CD8-positive, alpha-beta memory T cell (primary cell): ENCODE measurements at regions not wholly inside any gene's neighbourhood (a gene's known extent, or its start where the extent isn't known, plus 50 kb on each side); places are given as distances from the start of the nearest gene placed in this dataset.

ENCODE experiments used
- CTCF ChIA-PET: fragments of 350-600 bp; sonication (Branson Sonifier 250); formaldehyde crosslinking; loops from one replicate; lab custom pipeline; 2021; ENCODE audit warnings: antibody characterized with exemption; lab: Charles Lee
- POLR2A ChIA-PET: fragments of 350-600 bp; sonication (Branson Sonifier 250); formaldehyde crosslinking; loops from one replicate; lab custom pipeline; 2021; ENCODE audit warnings: antibody characterized with exemption; lab: Charles Lee
- DNase-seq, 5 donors: peaks; one replicate each; pipeline versions ENCODE4 v3.0.0 to v3.0.0-alpha.2; 2020 to 2022; ENCODE audit warnings: mixed read lengths in 1 of 5
- H3K27ac ChIP-seq: one replicate; pipeline ENCODE4 v1.7.0; 2013; ENCODE audit warnings: low read depth, mild to moderate bottlenecking, low read length, moderate library complexity
- H3K27me3 ChIP-seq: 2 replicates; pipeline ENCODE4 v1.7.0; 2013; ENCODE audit warnings: low read length, mild to moderate bottlenecking; ENCODE audit not compliant: insufficient read depth, poor library complexity, severe bottlenecking
- H3K36me3 ChIP-seq: 2 replicates; pipeline ENCODE4 v1.7.0; 2013; ENCODE audit warnings: mild to moderate bottlenecking, low read length, moderate library complexity; ENCODE audit not compliant: insufficient read depth
- H3K4me1 ChIP-seq: 2 replicates; pipeline ENCODE4 v1.7.0; 2013; ENCODE audit warnings: mild to moderate bottlenecking, low read length, moderate library complexity; ENCODE audit not compliant: insufficient read depth
- H3K4me3 ChIP-seq: 2 replicates; pipeline ENCODE4 v1.7.0; 2013; ENCODE audit warnings: mild to moderate bottlenecking, low read length
- H3K9me3 ChIP-seq: 2 replicates; pipeline ENCODE4 v1.7.0; 2013; ENCODE audit warnings: mild to moderate bottlenecking, low read length
- H3K27ac Mint-ChIP-seq, 8 donors: one replicate each; pipeline ENCODE4 v1.8.0; 2020 to 2021; ENCODE audit warnings: mixed read lengths in 8 of 8, mild to moderate bottlenecking in 6 of 8, inconsistent platforms in 3 of 8, moderate library complexity in 3 of 8
- H3K27me3 Mint-ChIP-seq, 2 donors: one replicate each; pipeline ENCODE4 v1.8.0; 2020 to 2021; ENCODE audit warnings: mixed read lengths in 2 of 2, mild to moderate bottlenecking in 1 of 2, moderate library complexity in 1 of 2
- H3K36me3 Mint-ChIP-seq, 3 donors: one replicate each; pipeline ENCODE4 v1.8.0; 2020 to 2021; ENCODE audit warnings: mixed read lengths in 3 of 3, inconsistent platforms in 1 of 3, mild to moderate bottlenecking in 1 of 3
- H3K4me1 Mint-ChIP-seq, 3 donors: one replicate each; pipeline ENCODE4 v1.8.0; 2020 to 2021; ENCODE audit warnings: mixed read lengths in 3 of 3, inconsistent platforms in 1 of 3, mild to moderate bottlenecking in 1 of 3
- H3K4me3 Mint-ChIP-seq, 7 donors: one replicate each; pipeline ENCODE4 v1.8.0; 2020 to 2021; ENCODE audit warnings: mixed read lengths in 7 of 7, mild to moderate bottlenecking in 6 of 7, moderate library complexity in 4 of 7, inconsistent platforms in 2 of 7
- H3K9me3 Mint-ChIP-seq, 5 donors: one replicate each; pipeline ENCODE4 v1.8.0; 2020 to 2022; ENCODE audit warnings: mixed read lengths in 5 of 5, mild to moderate bottlenecking in 3 of 5, moderate library complexity in 2 of 5, inconsistent platforms in 1 of 5

DNA sequence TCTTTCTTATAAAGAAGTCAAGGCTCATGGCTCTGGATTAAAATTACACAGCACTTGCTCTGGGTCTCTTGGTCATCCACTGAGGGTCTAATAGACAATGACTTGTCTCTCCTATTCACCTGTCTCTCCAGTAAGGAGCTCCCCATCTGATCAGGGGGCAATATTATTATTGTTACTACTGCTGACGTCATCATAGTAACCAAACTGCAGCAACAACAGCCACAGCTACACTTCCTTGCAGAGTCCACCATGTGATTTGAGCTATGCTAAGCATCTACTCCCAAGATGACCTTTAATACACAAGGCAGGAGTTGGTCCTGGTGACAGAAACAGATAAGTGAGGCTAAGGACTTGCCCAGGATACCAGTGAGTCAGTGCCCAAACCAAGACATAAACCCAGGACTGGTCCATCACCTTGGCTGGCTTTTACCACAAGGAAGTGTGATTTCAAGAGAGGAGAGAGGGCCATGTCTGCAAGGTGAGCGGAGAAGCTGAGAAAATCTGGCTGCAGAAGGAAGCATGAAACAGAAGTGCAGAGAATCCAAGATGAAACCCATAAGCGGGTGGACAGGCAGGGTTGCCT is 602.5 kb downstream of the PTPRU start:
- Histone ChIP-seq H3K4me1 (no peaks in the 10 kb centered on the region), H3K9me3 (no peaks in the 10 kb centered on the region), H3K27me3 (no peaks in the 10 kb centered on the region), H3K4me3 (no peak overlapping the region), H3K27ac (no peak overlapping the region), H3K36me3 (no peaks in the 10 kb centered on the region)
- ChIA-PET POLR2A (no interaction called here), CTCF (interaction anchor here (0.9 kb wide), 1 partner anchor 10 kb away, joined by 3 read pairs; no protein-coding TSS in a partner anchor)
- no peak for DNase-seq
- Mint-ChIP-seq H3K27ac (no peak overlapping the region), H3K4me1 (no peaks in the 10 kb centered on the region), H3K36me3 (no peaks in the 10 kb centered on the region), H3K9me3 (peaks cover 0 to 13% (median 8%) of the 10 kb centered on the region in 5 donors), H3K27me3 (peaks cover 2 to 28% of the 10 kb centered on the region in 2 donors), H3K4me3 (no peak overlapping the region)

DNA sequence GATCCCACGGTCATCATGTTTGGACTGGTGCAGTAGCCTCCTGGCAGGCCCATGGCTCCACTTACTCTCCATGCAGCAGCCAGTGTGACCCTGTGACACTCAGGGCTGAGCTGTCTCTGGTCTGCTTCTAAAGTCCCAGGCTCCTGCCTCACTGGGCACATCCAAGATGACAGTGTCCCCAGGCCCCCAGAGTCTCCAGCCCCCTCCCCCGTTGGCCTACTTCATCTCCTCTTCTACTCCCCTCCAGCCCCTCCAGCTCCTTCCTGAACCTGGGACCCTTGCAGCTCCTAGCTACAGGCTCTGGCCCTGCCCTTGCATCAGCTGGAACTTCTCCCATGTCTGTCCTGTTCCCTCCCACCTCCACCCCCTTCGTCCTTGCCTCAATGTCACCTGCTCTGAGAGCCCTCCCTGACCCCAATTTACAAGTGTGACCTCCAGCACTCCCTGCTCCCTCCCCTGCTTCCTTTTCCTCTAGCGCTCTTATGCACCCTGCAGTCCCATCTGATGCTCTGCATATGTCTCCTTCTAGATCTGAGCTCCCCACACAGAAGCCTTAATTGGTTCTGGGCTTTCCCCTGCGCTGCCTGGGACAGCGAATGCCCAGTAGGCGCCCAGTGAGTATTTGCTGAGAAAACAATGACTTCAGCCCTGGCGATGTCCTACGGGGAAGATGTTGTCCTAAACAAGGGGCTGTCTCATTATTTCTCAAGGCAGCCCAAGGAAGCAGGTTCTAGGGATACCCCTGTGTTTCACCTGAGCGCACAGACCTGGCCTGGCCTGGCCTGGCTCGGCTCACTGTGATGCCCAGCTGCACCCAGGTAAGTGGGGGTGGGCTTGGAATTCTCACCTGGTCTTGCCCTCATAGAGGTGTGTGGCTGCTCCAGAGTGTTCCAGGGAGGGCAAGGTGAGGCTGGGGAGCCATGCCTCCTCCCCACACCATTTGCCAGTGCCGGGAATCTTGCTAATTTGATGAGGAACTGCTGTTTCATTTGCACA is 600.6 kb downstream of the PTPRU start:
- Mint-ChIP-seq H3K4me3 (no peak overlapping the region), H3K27me3 (peaks cover 2 to 28% of the 10 kb centered on the region in 2 donors), H3K4me1 (no peaks in the 10 kb centered on the region), H3K27ac (no peak overlapping the region), H3K36me3 (no peaks in the 10 kb centered on the region), H3K9me3 (peaks cover 0 to 6% (median 5%) of the 10 kb centered on the region in 5 donors)
- Histone ChIP-seq H3K9me3 (no peaks in the 10 kb centered on the region), H3K4me3 (no peak overlapping the region), H3K27me3 (no peaks in the 10 kb centered on the region), H3K36me3 (no peaks in the 10 kb centered on the region), H3K4me1 (no peaks in the 10 kb centered on the region), H3K27ac (no peak overlapping the region)
- ChIA-PET CTCF (no interaction called here), POLR2A (no interaction called here)
- no peak for DNase-seq

- DNase-seq = no peak
- CTCF ChIA-PET = no interaction called here
- POLR2A ChIA-PET = no interaction called here
- peaks cover 2 to 32% of the 10 kb centered on the region in 2 donors for H3K27me3 Mint-ChIP-seq
- H3K36me3 Mint-ChIP-seq = no peaks in the 10 kb centered on the region
- Histone ChIP-seq H3K36me3 (no peaks in the 10 kb centered on the region), H3K4me1 (no peaks in the 10 kb centered on the region), H3K9me3 (no peaks in the 10 kb centered on the region), H3K27ac (no peak overlapping the region), H3K27me3 (no peaks in the 10 kb centered on the region), H3K4me3 (no peak overlapping the region)
- no peak overlapping the region for H3K4me3 Mint-ChIP-seq
- H3K9me3 Mint-ChIP-seq = no peaks in the 10 kb centered on the region
- no peaks in the 10 kb centered on the region for H3K4me1 Mint-ChIP-seq
- no peak overlapping the region for H3K27ac Mint-ChIP-seq
Measured at GRCh38 chr1:29835874-29836273, 599.6 kb downstream of the PTPRU start.

DNA sequence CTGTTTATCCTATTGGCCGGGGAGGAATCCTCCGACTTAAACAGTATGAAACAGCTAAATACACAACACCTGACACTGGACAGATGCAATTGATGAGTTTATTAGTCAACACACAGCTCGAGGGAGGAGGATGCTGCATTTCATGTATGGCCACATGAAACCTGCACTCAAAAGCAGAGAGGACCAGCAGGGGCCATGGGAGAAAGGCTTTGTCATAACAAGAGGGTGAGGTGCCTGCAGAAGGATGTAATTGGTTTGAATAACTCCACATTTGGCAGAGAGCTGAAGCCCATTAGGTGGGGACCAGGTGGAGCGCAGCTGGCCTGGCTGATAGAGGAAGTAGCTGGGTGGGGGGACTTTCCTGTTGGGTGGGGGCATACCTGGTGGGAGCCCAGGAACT is 599.1 kb downstream of the PTPRU start:
- no peak overlapping the region for H3K27ac ChIP-seq
- no peaks in the 10 kb centered on the region for H3K36me3 ChIP-seq
- Mint-ChIP-seq H3K27ac (no peak overlapping the region), H3K36me3 (no peaks in the 10 kb centered on the region), H3K27me3 (peaks cover 2 to 29% of the 10 kb centered on the region in 2 donors), H3K4me1 (no peaks in the 10 kb centered on the region), H3K4me3 (no peak overlapping the region), H3K9me3 (no peaks in the 10 kb centered on the region)
- POLR2A ChIA-PET = no interaction called here
- H3K27me3 ChIP-seq = no peaks in the 10 kb centered on the region
- CTCF ChIA-PET = no interaction called here
- H3K9me3 ChIP-seq = no peaks in the 10 kb centered on the region
- no peak for DNase-seq
- H3K4me1 ChIP-seq = no peaks in the 10 kb centered on the region
- no peak overlapping the region for H3K4me3 ChIP-seq

DNA sequence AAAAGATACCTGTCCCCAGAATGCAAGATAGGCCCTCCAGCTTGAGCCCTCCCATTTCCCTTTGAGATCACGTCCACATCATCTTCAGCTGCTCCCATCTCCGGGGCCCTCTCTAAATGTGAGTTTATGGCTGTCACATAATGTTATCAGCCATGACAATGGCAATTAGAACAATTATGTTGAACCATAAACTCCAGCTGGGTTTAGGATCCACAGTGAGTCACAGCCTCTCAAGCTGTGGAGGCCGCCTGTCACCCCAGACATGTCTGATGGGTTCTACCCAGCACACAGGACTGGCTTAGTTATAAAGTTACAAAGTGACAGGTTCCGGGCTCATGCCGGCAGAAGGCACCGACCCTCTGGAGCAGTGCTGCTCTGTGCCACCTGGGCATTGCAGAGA is 597.3 kb downstream of the PTPRU start:
- peaks cover 3 to 20% of the 10 kb centered on the region in 2 donors for H3K27me3 Mint-ChIP-seq
- no peaks in the 10 kb centered on the region for H3K36me3 Mint-ChIP-seq
- no peaks in the 10 kb centered on the region for H3K27me3 ChIP-seq
- H3K4me1 ChIP-seq = no peaks in the 10 kb centered on the region
- POLR2A ChIA-PET = no interaction called here
- H3K4me3 ChIP-seq = no peak overlapping the region
- H3K27ac ChIP-seq = no peak overlapping the region
- H3K4me3 Mint-ChIP-seq = no peak overlapping the region
- no peak overlapping the region for H3K27ac Mint-ChIP-seq
- no peaks in the 10 kb centered on the region for H3K36me3 ChIP-seq
- H3K9me3 Mint-ChIP-seq = no peaks in the 10 kb centered on the region
- CTCF ChIA-PET = no interaction called here
- DNase-seq = no peak
- H3K4me1 Mint-ChIP-seq = no peaks in the 10 kb centered on the region
- H3K9me3 ChIP-seq = no peaks in the 10 kb centered on the region

DNA sequence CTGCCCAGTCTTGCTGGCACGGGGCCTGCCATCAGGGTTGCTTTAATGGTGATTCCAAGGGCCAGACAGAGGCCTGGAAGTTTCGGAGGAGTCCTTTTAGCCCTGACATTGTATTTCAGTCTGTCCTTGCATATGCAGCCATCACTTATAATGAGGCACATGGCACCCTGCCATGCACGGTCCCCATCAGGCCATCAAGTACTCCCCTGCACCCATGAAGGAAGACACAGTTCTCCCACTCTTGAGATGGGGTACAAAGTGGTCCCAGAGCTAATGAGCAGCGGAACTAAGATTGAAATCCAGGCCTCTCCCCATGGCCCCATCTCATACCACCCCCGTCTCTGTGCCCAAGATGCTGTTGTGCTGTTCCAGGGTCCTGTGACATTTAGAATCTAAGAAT is 596.6 kb downstream of the PTPRU start:
- Mint-ChIP-seq H3K36me3 (no peaks in the 10 kb centered on the region), H3K4me1 (no peaks in the 10 kb centered on the region), H3K4me3 (no peak overlapping the region), H3K27me3 (peaks cover 3 to 19% of the 10 kb centered on the region in 2 donors), H3K9me3 (no peaks in the 10 kb centered on the region), H3K27ac (no peak overlapping the region)
- H3K4me1 ChIP-seq = no peaks in the 10 kb centered on the region
- CTCF ChIA-PET = no interaction called here
- no peaks in the 10 kb centered on the region for H3K36me3 ChIP-seq
- DNase-seq = no peak
- H3K27ac ChIP-seq = no peak overlapping the region
- POLR2A ChIA-PET = no interaction called here
- no peaks in the 10 kb centered on the region for H3K27me3 ChIP-seq
- H3K4me3 ChIP-seq = no peak overlapping the region
- H3K9me3 ChIP-seq = no peaks in the 10 kb centered on the region

DNA sequence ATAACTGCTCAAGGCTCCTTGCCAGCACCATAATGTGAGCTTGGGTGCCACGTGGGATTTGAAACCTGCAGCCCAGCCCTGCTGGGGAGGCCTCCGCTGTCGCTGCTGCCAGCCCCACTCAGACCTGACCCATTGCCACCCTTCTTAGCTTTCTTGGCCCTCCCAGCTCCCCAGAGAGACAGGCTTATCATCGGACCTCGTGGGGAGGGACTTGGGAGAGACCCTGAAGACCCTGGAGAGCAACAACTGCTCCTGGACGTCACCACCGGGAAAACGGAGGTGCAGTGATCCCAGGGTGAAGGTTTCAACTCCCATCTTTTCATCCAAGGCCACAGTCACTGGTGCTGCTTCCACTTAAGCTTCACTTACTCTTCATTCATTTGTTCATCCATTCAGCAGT is 596.1 kb downstream of the PTPRU start:
- no peak for DNase-seq
- no peaks in the 10 kb centered on the region for H3K9me3 Mint-ChIP-seq
- no peak overlapping the region for H3K4me3 Mint-ChIP-seq

DNA sequence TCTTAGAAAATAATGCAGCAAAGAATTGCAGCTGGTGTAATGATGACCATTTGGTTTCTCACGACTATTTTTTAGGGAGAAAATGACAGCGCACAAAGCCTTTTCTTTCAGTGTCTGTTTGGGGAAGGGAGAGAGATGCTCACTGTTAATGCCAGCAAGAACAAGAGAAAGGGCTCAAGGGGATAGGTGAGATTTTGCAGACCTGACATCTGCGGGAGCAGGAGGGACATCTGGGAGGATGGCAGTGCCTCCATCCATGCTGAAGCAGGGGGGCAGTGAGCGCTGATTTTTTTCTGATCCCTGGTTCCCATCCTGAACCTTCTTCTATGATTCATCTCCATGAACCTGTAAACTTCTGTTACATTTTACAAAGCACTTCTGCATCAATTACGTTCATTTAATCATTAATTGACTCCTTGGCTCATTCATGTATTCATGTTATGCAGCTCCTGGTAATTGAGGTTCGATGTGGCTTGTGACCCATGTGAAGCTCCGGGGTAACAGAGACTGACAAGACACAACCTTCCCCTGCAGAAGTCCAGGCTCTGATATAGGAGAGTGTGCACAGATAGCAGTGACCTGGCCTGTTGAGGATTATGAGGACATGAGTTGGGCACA is 595.3 kb downstream of the PTPRU start:
- ChIA-PET POLR2A (no interaction called here), CTCF (no interaction called here)
- H3K36me3 ChIP-seq = no peaks in the 10 kb centered on the region
- Mint-ChIP-seq H3K9me3 (no peaks in the 10 kb centered on the region), H3K36me3 (no peaks in the 10 kb centered on the region), H3K4me3 (no peak overlapping the region), H3K27me3 (peaks cover 3 to 27% of the 10 kb centered on the region in 2 donors), H3K27ac (no peak overlapping the region), H3K4me1 (no peaks in the 10 kb centered on the region)
- H3K27ac ChIP-seq = no peak overlapping the region
- no peaks in the 10 kb centered on the region for H3K4me1 ChIP-seq
- no peaks in the 10 kb centered on the region for H3K27me3 ChIP-seq
- no peak for DNase-seq
- H3K9me3 ChIP-seq = no peaks in the 10 kb centered on the region
- H3K4me3 ChIP-seq = no peak overlapping the region

More for the DNA sequence above, 596.1 kb downstream of the PTPRU start:
- Mint-ChIP-seq H3K27me3 (peaks cover 3 to 21% of the 10 kb centered on the region in 2 donors), H3K27ac (no peak overlapping the region), H3K4me1 (no peaks in the 10 kb centered on the region), H3K36me3 (no peaks in the 10 kb centered on the region)
- Histone ChIP-seq H3K4me3 (no peak overlapping the region), H3K4me1 (no peaks in the 10 kb centered on the region), H3K9me3 (no peaks in the 10 kb centered on the region), H3K27me3 (no peaks in the 10 kb centered on the region), H3K36me3 (no peaks in the 10 kb centered on the region), H3K27ac (no peak overlapping the region)
- CTCF ChIA-PET = no interaction called here
- POLR2A ChIA-PET = no interaction called here
